Naive thymus-derived CD4-positive, alpha-beta T cell (primary cell): ENCODE measurements at regions not wholly inside any gene's neighbourhood (a gene's known extent, or its start where the extent isn't known, plus 50 kb on each side); places are given as distances from the start of the nearest gene placed in this dataset.

Experiments
- ATAC-seq: fragments of 150-1000 bp; cut with Tn5 transposase; 2 replicates; pipeline ENCODE4 v1.10.0; 2021; ENCODE audit warnings: mild to moderate bottlenecking, moderate library complexity
- CTCF ChIA-PET: fragments of 350-600 bp; sonication (Branson Sonifier 250); formaldehyde crosslinking; loops from one replicate; lab custom pipeline; 2021; ENCODE audit warnings: antibody characterized with exemption; lab: Charles Lee
- POLR2A ChIA-PET: fragments of 350-600 bp; sonication (Branson Sonifier 250); formaldehyde crosslinking; loops from one replicate; lab custom pipeline; 2021; ENCODE audit warnings: antibody characterized with exemption, inconsistent platforms; lab: Charles Lee
- DNase-seq, 9 donors: peaks; one replicate each; pipeline versions ENCODE4 v3.0.0 to v3.0.0-alpha.2; 2020 to 2022; ENCODE audit warnings: mixed read lengths in 1 of 9
- H3K27ac ChIP-seq: one replicate; pipeline ENCODE4 v1.7.0; 2013; ENCODE audit warnings: mild to moderate bottlenecking, low read depth, low read length, moderate library complexity
- H3K27me3 ChIP-seq, 2 donors: one replicate each; pipeline ENCODE4 v1.7.0; 2013; ENCODE audit warnings: low read length in 2 of 2, mild to moderate bottlenecking in 2 of 2, moderate library complexity in 2 of 2; ENCODE audit not compliant: control insufficient read depth in 2 of 2, insufficient read depth in 2 of 2
- H3K36me3 ChIP-seq, 3 experiments: 1 replicate in 2 of 3; 2 replicates in 1 of 3; pipeline ENCODE4 v1.7.0; 2013; ENCODE audit warnings: low read length in 3 of 3, mild to moderate bottlenecking in 3 of 3, moderate library complexity in 1 of 3; ENCODE audit not compliant: insufficient read depth in 3 of 3, control insufficient read depth in 2 of 3
- H3K4me1 ChIP-seq, 2 donors: one replicate each; pipeline ENCODE4 v1.7.0; 2013; ENCODE audit warnings: low read length in 2 of 2, mild to moderate bottlenecking in 2 of 2, moderate library complexity in 1 of 2; ENCODE audit not compliant: control insufficient read depth in 2 of 2, insufficient read depth in 2 of 2
- H3K4me3 ChIP-seq: 2 replicates; pipeline ENCODE4 v1.7.0; 2013; ENCODE audit warnings: mild to moderate bottlenecking, low read length
- H3K9me3 ChIP-seq, 3 experiments: 1 replicate in 2 of 3; 2 replicates in 1 of 3; pipeline ENCODE4 v1.7.0; 2013; ENCODE audit warnings: low read length in 3 of 3; ENCODE audit not compliant: control insufficient read depth in 2 of 3
- H3K27ac Mint-ChIP-seq, 9 donors: one replicate each; pipeline ENCODE4 v1.8.0; 2020 to 2022; ENCODE audit warnings: mixed read lengths in 9 of 9, mild to moderate bottlenecking in 8 of 9, moderate library complexity in 5 of 9, inconsistent platforms in 2 of 9
- H3K27me3 Mint-ChIP-seq, 5 donors: one replicate each; pipeline ENCODE4 v1.8.0; 2021 to 2022; ENCODE audit warnings: mixed read lengths in 5 of 5, mild to moderate bottlenecking in 1 of 5
- H3K36me3 Mint-ChIP-seq, 5 donors: one replicate each; pipeline ENCODE4 v1.8.0; 2020 to 2022; ENCODE audit warnings: mixed read lengths in 5 of 5, mild to moderate bottlenecking in 3 of 5, inconsistent platforms in 1 of 5
- H3K4me1 Mint-ChIP-seq, 7 donors: one replicate each; pipeline ENCODE4 v1.8.0; 2020 to 2022; ENCODE audit warnings: mixed read lengths in 7 of 7, mild to moderate bottlenecking in 3 of 7, inconsistent platforms in 1 of 7
- H3K4me3 Mint-ChIP-seq, 10 donors: one replicate each; pipeline ENCODE4 v1.8.0; 2020 to 2022; ENCODE audit warnings: mild to moderate bottlenecking in 10 of 10, mixed read lengths in 10 of 10, moderate library complexity in 6 of 10, inconsistent platforms in 2 of 10
- H3K9me3 Mint-ChIP-seq, 11 donors: one replicate each; pipeline ENCODE4 v1.8.0; 2020 to 2022; ENCODE audit warnings: mixed read lengths in 11 of 11, mild to moderate bottlenecking in 4 of 11, inconsistent platforms in 1 of 11, moderate library complexity in 1 of 11
- intact Hi-C, 2 donors: fragments of 100-400 bp; cut with micrococcal nuclease; formaldehyde crosslinking; loops; one replicate each; pipeline ENCODE4 v1.15.1; 2023

GRCh38 chrX:69031181-69031580 lies 134.1 kb downstream of the PJA1 start:
- Mint-ChIP-seq H3K9me3 (peaks cover 0 to 2% (median 0%) of the 10 kb centered on the region in 11 donors), H3K27me3 (peaks cover 0 to 3% (median 0%) of the 10 kb centered on the region in 5 donors), H3K4me1 (peaks cover 0 to 4% (median 0%) of the 10 kb centered on the region in 7 donors), H3K27ac (no peak overlapping the region), H3K4me3 (no peak overlapping the region), H3K36me3 (no peaks in the 10 kb centered on the region)
- intact Hi-C loops: no loop called here
- H3K4me1 ChIP-seq: no peaks in the 10 kb centered on the region
- no peaks in the 10 kb centered on the region for H3K27me3 ChIP-seq
- H3K4me3 ChIP-seq: no peak overlapping the region
- H3K27ac ChIP-seq: no peak overlapping the region
- ChIA-PET POLR2A (no interaction called here), CTCF (interaction anchor here (1.3 kb wide), 1 partner anchor 57 kb away, joined by 3 read pairs; no protein-coding TSS in a partner anchor)
- ATAC-seq: no peak
- DNase-seq: no peak
- no peaks in the 10 kb centered on the region for H3K9me3 ChIP-seq
- no peaks in the 10 kb centered on the region for H3K36me3 ChIP-seq

- Histone ChIP-seq H3K4me3 (no peak overlapping the region), H3K27me3 (no peaks in the 10 kb centered on the region), H3K36me3 (no peaks in the 10 kb centered on the region), H3K9me3 (no peaks in the 10 kb centered on the region), H3K4me1 (no peaks in the 10 kb centered on the region), H3K27ac (no peak overlapping the region)
- no peaks in the 10 kb centered on the region for H3K36me3 Mint-ChIP-seq
- ChIA-PET CTCF (no interaction called here), POLR2A (no interaction called here)
- H3K9me3 Mint-ChIP-seq: no peaks in the 10 kb centered on the region
- intact Hi-C loops: no loop called here
- H3K4me3 Mint-ChIP-seq: no peak overlapping the region
- H3K4me1 Mint-ChIP-seq: peaks cover 0 to 4% (median 0%) of the 10 kb centered on the region in 7 donors
- no peak for ATAC-seq
- no peaks in the 10 kb centered on the region for H3K27me3 Mint-ChIP-seq
- DNase-seq: no peak
- no peak overlapping the region for H3K27ac Mint-ChIP-seq
These were observed 135.5 kb downstream of the PJA1 start for GRCh38 chrX:69029771-69030170.

GRCh38 chrX:69028761-69029120 lies 136.5 kb downstream of the PJA1 start:
- Mint-ChIP-seq H3K36me3 (no peaks in the 10 kb centered on the region), H3K27me3 (no peaks in the 10 kb centered on the region), H3K9me3 (no peaks in the 10 kb centered on the region), H3K4me3 (no peak overlapping the region), H3K4me1 (peaks cover 0 to 4% (median 0%) of the 10 kb centered on the region in 7 donors), H3K27ac (no peak overlapping the region)
- Histone ChIP-seq H3K4me3 (no peak overlapping the region), H3K4me1 (no peaks in the 10 kb centered on the region), H3K27ac (no peak overlapping the region), H3K36me3 (no peaks in the 10 kb centered on the region), H3K9me3 (no peaks in the 10 kb centered on the region), H3K27me3 (no peaks in the 10 kb centered on the region)
- intact Hi-C loops: no loop called here
- CTCF ChIA-PET: no interaction called here
- no peak for DNase-seq
- POLR2A ChIA-PET: no interaction called here
- ATAC-seq: no peak

GRCh38 chrX:69028006-69028760 lies 137.1 kb downstream of the PJA1 start:
- Histone ChIP-seq H3K4me1 (no peaks in the 10 kb centered on the region), H3K4me3 (no peak overlapping the region), H3K27ac (no peak overlapping the region), H3K27me3 (no peaks in the 10 kb centered on the region), H3K36me3 (no peaks in the 10 kb centered on the region), H3K9me3 (no peaks in the 10 kb centered on the region)
- no peaks in the 10 kb centered on the region for H3K36me3 Mint-ChIP-seq
- no peak for ATAC-seq
- no peak overlapping the region for H3K4me3 Mint-ChIP-seq
- DNase-seq: no peak
- peaks cover 0 to 4% (median 0%) of the 10 kb centered on the region in 7 donors for H3K4me1 Mint-ChIP-seq
- ChIA-PET POLR2A (no interaction called here), CTCF (no interaction called here)
- no peaks in the 10 kb centered on the region for H3K27me3 Mint-ChIP-seq
- H3K27ac Mint-ChIP-seq: no peak overlapping the region
- H3K9me3 Mint-ChIP-seq: no peaks in the 10 kb centered on the region
- intact Hi-C loops: no loop called here

DNA sequence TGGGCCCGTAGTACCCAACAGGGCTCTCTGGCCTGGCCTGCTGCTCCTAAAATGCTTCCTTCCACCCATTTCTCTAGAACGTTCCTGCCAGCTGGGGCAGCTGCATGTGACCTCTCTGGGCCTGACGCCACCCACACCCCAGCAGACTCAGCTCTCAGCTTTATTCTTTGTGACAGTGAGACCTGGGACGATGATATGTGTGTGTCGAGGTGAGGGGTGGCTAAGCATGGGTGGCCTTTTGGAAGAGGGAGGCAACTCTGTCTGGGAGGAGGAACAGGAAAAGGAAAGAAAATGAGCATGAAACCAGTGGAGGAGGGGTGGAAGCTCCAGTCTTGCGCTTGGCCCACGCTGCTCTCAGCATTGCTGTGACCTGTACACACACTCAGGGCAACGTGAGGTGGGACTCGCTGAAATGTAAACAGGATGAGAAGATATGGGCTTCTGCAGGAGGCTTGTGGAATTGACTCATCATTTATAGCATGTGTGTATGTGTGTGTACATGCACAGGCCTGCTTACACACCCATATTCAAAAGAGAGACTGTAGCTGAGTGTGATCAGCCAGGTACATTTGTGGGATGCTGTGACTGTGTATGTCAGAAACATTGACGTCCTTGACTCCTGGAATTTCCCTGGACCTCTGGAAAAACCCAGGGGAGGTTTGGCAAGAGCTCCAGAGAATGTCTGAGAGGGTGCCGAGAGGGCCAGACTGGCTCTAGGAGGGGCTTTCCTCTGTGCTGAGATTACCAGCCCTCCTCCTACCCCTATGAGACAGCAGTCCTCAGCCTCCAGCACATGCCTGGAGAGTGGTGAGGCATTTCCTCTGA lies 137.9 kb downstream of the PJA1 start:
- Histone ChIP-seq H3K4me3 (no peak overlapping the region), H3K9me3 (no peaks in the 10 kb centered on the region), H3K36me3 (no peaks in the 10 kb centered on the region), H3K27ac (no peak overlapping the region), H3K4me1 (no peaks in the 10 kb centered on the region), H3K27me3 (no peaks in the 10 kb centered on the region)
- Mint-ChIP-seq H3K27me3 (no peaks in the 10 kb centered on the region), H3K9me3 (no peaks in the 10 kb centered on the region), H3K36me3 (no peaks in the 10 kb centered on the region), H3K4me1 (peaks cover 0 to 4% (median 0%) of the 10 kb centered on the region in 7 donors), H3K4me3 (no peak overlapping the region), H3K27ac (no peak overlapping the region)
- DNase-seq (no peak), ATAC-seq (no peak)
- ChIA-PET CTCF (no interaction called here), POLR2A (no interaction called here)
- intact Hi-C loops: no loop called here

- no peak for DNase-seq
- Histone ChIP-seq H3K4me3 (no peak overlapping the region), H3K9me3 (no peaks in the 10 kb centered on the region), H3K4me1 (no peaks in the 10 kb centered on the region), H3K27me3 (no peaks in the 10 kb centered on the region), H3K36me3 (no peaks in the 10 kb centered on the region), H3K27ac (no peak overlapping the region)
- no peaks in the 10 kb centered on the region for H3K9me3 Mint-ChIP-seq
- ChIA-PET CTCF (no interaction called here), POLR2A (no interaction called here)
- H3K27me3 Mint-ChIP-seq: no peaks in the 10 kb centered on the region
- H3K4me1 Mint-ChIP-seq: peaks cover 0 to 4% (median 0%) of the 10 kb centered on the region in 7 donors
- no peak for ATAC-seq
- intact Hi-C loops: no loop called here
- H3K27ac Mint-ChIP-seq: no peak overlapping the region
- no peaks in the 10 kb centered on the region for H3K36me3 Mint-ChIP-seq
- no peak overlapping the region for H3K4me3 Mint-ChIP-seq
These were observed 139.4 kb downstream of the PJA1 start for GRCh38 chrX:69025802-69026301.
